Hepatocyte (in vitro differentiated cells): ENCODE measurements at regions not wholly inside any gene's neighbourhood (a gene's known extent, or its start where the extent isn't known, plus 50 kb on each side); places are given as distances from the start of the nearest gene placed in this dataset.

Experiments
- DNase-seq: peaks from one replicate; pipeline ENCODE4 v3.0.0-alpha.2; 2016; ENCODE audit warnings: low spot score
- H2AFZ ChIP-seq: fragments of 200-600 bp; sonication (generic); 2 replicates; pipeline ENCODE4 v1.6.0; 2016; ENCODE audit warnings: antibody characterized with exemption, mild to moderate bottlenecking
- H3K27ac ChIP-seq: fragments of 200-600 bp; sonication (generic); 2 replicates; pipeline ENCODE4 v1.5.1; 2016; ENCODE audit warnings: mild to moderate bottlenecking
- H3K27me3 ChIP-seq: fragments of 200-600 bp; sonication (generic); 2 replicates; pipeline ENCODE4 v1.6.1; 2016
- H3K36me3 ChIP-seq: fragments of 200-600 bp; sonication (generic); replicated peaks from 2 replicates; pipeline ENCODE4 v1.5.1; 2016; ENCODE audit warnings: low read depth; ENCODE audit not compliant: insufficient read depth
- H3K4me1 ChIP-seq: fragments of 200-600 bp; sonication (generic); 2 replicates; pipeline ENCODE4 v1.5.1; 2016; ENCODE audit warnings: mild to moderate bottlenecking, moderate library complexity; ENCODE audit not compliant: insufficient read depth
- H3K4me2 ChIP-seq: fragments of 200-600 bp; sonication (generic); 2 replicates; pipeline ENCODE4 v1.6.0; 2016
- H3K4me3 ChIP-seq: fragments of 200-600 bp; sonication (generic); 2 replicates; pipeline ENCODE4 v1.5.1; 2016; ENCODE audit warnings: mild to moderate bottlenecking
- H3K79me2 ChIP-seq: fragments of 200-600 bp; sonication (generic); 2 replicates; pipeline ENCODE4 v1.6.0; 2017; ENCODE audit warnings: mild to moderate bottlenecking
- H3K9me2 ChIP-seq: fragments of 200-600 bp; sonication (generic); replicated peaks from 2 replicates; pipeline ENCODE4 v1.6.0; 2017; ENCODE audit warnings: mild to moderate bottlenecking; ENCODE audit not compliant: insufficient read depth
- H3K9me3 ChIP-seq: fragments of 200-600 bp; sonication (generic); 2 replicates; pipeline ENCODE4 v1.5.1; 2016; ENCODE audit warnings: low read depth, mild to moderate bottlenecking
- H4K20me1 ChIP-seq: fragments of 200-600 bp; sonication (generic); 2 replicates; pipeline ENCODE4 v1.6.0; 2016; ENCODE audit warnings: mild to moderate bottlenecking; ENCODE audit not compliant: insufficient read depth, poor library complexity, severe bottlenecking
- EZH2 ChIP-seq: fragments of 200-600 bp; sonication (generic); IDR thresholded peaks from 2 replicates; pipeline ENCODE4 v1.6.1; 2016; ENCODE audit warnings: antibody characterized with exemption, mild to moderate bottlenecking, borderline replicate concordance
- EZH2phosphoT487 ChIP-seq: fragments of 200-600 bp; sonication (generic); IDR thresholded peaks from one replicate; pipeline ENCODE4 v1.6.1; 2018; ENCODE audit warnings: antibody characterized with exemption, mild to moderate bottlenecking, low read depth, moderate library complexity; ENCODE audit not compliant: unreplicated experiment, severe bottlenecking
- WGBS: methylation state at CpG from one replicate; pipeline ENCODE4 v1.1.6; 2016; ENCODE audit warnings: low lambda C conversion rate; ENCODE audit errors: missing lambda C conversion rate; 5-methylcytosine and 5-hydroxymethylcytosine counted together
- TF ChIP-seq, protein P1 (sequence below): fragments of 200-600 bp; sonication (generic); IDR thresholded peaks from 2 replicates; pipeline ENCODE4 v1.5.1; 2016; ENCODE audit warnings: antibody characterized with exemption, mild to moderate bottlenecking; ENCODE audit not compliant: poor library complexity

DNA sequence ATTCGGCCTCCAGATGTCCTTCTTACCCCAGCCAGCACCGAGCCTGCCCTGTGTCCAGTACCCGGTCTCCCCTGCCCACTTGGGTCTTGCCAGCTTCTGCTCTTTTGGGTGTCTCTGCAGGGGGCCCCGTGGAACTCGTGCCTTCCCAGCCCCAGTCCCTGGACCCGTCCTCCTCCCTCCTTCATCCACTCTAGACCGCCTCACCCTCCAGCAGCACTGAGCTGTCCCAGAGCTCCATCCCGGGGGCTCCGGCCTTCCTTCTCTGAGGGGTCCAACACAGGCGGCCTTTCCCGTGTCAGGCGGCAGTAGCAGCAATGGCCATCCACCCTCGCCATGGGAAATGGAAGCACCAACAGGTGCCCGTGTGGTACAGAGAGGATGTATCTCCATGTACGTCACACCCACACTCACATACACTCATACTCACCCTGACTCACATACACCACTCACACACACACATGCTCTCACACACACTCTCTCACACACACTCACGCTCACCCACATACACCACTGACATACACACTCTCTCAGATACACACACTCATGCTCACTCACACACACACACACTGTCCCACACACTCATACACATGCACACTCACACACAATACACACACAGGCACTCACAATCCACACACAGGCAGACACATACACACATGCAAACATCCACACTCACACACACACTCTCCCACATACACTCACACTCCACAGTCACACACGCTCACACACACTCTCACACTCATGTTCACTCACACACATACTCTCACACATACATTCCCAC lies 827.5 kb upstream of the SALL3 start:
- H3K27me3 ChIP-seq, result no peaks in the 10 kb centered on the region
- H3K9me3 ChIP-seq, result no peaks in the 10 kb centered on the region
- TF ChIP-seq EZH2phosphoT487, result no peak
- TF ChIP-seq, protein P1, sequence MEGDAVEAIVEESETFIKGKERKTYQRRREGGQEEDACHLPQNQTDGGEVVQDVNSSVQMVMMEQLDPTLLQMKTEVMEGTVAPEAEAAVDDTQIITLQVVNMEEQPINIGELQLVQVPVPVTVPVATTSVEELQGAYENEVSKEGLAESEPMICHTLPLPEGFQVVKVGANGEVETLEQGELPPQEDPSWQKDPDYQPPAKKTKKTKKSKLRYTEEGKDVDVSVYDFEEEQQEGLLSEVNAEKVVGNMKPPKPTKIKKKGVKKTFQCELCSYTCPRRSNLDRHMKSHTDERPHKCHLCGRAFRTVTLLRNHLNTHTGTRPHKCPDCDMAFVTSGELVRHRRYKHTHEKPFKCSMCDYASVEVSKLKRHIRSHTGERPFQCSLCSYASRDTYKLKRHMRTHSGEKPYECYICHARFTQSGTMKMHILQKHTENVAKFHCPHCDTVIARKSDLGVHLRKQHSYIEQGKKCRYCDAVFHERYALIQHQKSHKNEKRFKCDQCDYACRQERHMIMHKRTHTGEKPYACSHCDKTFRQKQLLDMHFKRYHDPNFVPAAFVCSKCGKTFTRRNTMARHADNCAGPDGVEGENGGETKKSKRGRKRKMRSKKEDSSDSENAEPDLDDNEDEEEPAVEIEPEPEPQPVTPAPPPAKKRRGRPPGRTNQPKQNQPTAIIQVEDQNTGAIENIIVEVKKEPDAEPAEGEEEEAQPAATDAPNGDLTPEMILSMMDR, result no peak
- no peak for TF ChIP-seq EZH2
- no peak overlapping the region for H3K27ac ChIP-seq
- no peak overlapping the region for H3K4me3 ChIP-seq
- no peak overlapping the region for H3K4me2 ChIP-seq
- H3K9me2 ChIP-seq, result no peaks in the 10 kb centered on the region
- no peaks in the 10 kb centered on the region for H3K36me3 ChIP-seq
- H4K20me1 ChIP-seq, result no peaks in the 10 kb centered on the region
- H2AFZ ChIP-seq, result no peak overlapping the region
- DNase-seq, result no peak
- no peaks in the 10 kb centered on the region for H3K4me1 ChIP-seq
- H3K79me2 ChIP-seq, result no peaks in the 10 kb centered on the region
- 97% methylated on average over 16 of the region's 17 CpGs for WGBS

DNA sequence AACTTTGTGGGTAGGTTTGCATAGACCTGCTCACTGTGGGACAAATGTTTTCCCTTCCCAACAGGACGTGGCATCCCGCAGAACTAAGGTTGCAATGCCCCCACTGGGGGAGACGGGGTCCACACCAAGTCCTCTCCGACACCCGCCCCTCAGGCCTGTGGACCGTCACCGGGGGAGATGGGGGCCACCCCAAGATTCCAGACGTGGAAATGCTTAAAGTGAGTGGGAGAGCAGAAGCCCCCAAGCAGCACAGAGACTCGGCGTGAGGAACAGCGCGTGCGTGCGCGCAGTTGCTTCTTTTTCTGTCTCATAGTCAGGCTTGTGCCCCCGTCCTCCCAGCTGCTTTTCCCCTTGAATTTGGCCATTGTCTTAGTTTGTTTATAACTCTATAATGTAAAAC lies 826.3 kb upstream of the SALL3 start:
- Histone ChIP-seq H3K27ac (no peak overlapping the region), H4K20me1 (no peaks in the 10 kb centered on the region), H3K4me3 (no peak overlapping the region), H3K36me3 (no peaks in the 10 kb centered on the region), H3K4me1 (no peaks in the 10 kb centered on the region), H3K9me3 (no peaks in the 10 kb centered on the region), H3K27me3 (no peaks in the 10 kb centered on the region), H3K79me2 (no peaks in the 10 kb centered on the region), H3K4me2 (no peak overlapping the region), H2AFZ (no peak overlapping the region), H3K9me2 (no peaks in the 10 kb centered on the region)
- no peak for DNase-seq
- WGBS, result 97% methylated on average over 16 of the region's 16 CpGs
- TF ChIP-seq, protein P1, result no peak
- no peak for TF ChIP-seq EZH2
- no peak for TF ChIP-seq EZH2phosphoT487

GRCh38 chr18:78154444-78154843 lies 825.2 kb upstream of the SALL3 start:
- Histone ChIP-seq H4K20me1 (no peaks in the 10 kb centered on the region), H3K9me3 (no peaks in the 10 kb centered on the region), H2AFZ (no peak overlapping the region), H3K4me1 (no peaks in the 10 kb centered on the region), H3K9me2 (no peaks in the 10 kb centered on the region), H3K27ac (no peak overlapping the region), H3K27me3 (no peaks in the 10 kb centered on the region), H3K4me2 (no peak overlapping the region), H3K4me3 (no peak overlapping the region), H3K36me3 (no peaks in the 10 kb centered on the region), H3K79me2 (no peaks in the 10 kb centered on the region)
- WGBS, result 93% methylated on average over 9 of the region's 9 CpGs
- no peak for DNase-seq
- TF ChIP-seq, protein P1, result no peak
- TF ChIP-seq EZH2phosphoT487 (no peak), EZH2 (no peak)
